HCT116 (cell line): ENCODE measurements at regions not wholly inside any gene's neighbourhood (a gene's known extent, or its start where the extent isn't known, plus 50 kb on each side); places are given as distances from the start of the nearest gene placed in this dataset.

ENCODE experiments used
- ATAC-seq: fragments of 200-7000 bp; cut with Tn5 transposase; 2 replicates; pipeline ENCODE4 v1.9.1; 2020; ENCODE audit warnings: mild to moderate bottlenecking, moderate library complexity
- BruUV-seq: library from RNA; stranded (reverse); fragments of 400-500 nt; replicated peaks from 2 replicates; lab custom pipeline; 2021; lab: Mats Ljungman, UMichigan
- CTCF ChIA-PET: fragments of 300-600 bp; sonication (Branson Sonifier 250); formaldehyde crosslinking; loops from one replicate; lab custom pipeline; 2021; ENCODE audit warnings: antibody characterized with exemption; lab: Charles Lee
- POLR2A ChIA-PET: fragments of 300-600, 350-600 bp; sonication (Branson Sonifier 250); formaldehyde crosslinking; loops from one replicate; lab custom pipeline; 2021; ENCODE audit warnings: antibody characterized with exemption; lab: Charles Lee
- RAD21 ChIA-PET, 2 experiments: fragments of 300-600 bp; sonication (Branson Sonifier 250); formaldehyde crosslinking; loops; one replicate each; lab custom pipeline; 2023; ENCODE audit warnings: low total read pairs in 2 of 2; ENCODE audit not compliant: uncharacterized antibody in 2 of 2, unreplicated experiment in 2 of 2, low non-redundant PET in 1 of 2; lab: Charles Lee
- DNase-seq: peaks from one replicate; pipeline ENCODE4 v3.0.0-alpha.2; 2010; ENCODE audit warnings: low read depth, low spot score
- H2AFZ ChIP-seq: fragments of 200-600 bp; shearing (Covaris generic), sonication (generic); 2 replicates; pipeline ENCODE4 v1.6.1; 2017; ENCODE audit warnings: low read depth, mixed run types, mixed read lengths, antibody characterized with exemption, low read length; ENCODE audit not compliant: poor library complexity, severe bottlenecking
- H3K27ac ChIP-seq: 2 replicates; pipeline ENCODE4 v1.5.1; 2012; ENCODE audit warnings: low read depth, low read length
- H3K27me3 ChIP-seq: fragments of 200-600 bp; sonication (generic); 2 replicates; pipeline ENCODE4 v1.6.1; 2016; ENCODE audit warnings: mixed run types, low read length, mixed read lengths; ENCODE audit not compliant: insufficient read depth
- H3K36me3 ChIP-seq, 2 experiments: fragments of 200-500 bp in 1 of 2; fragments of 200-600 bp in 1 of 2; sonication (Bioruptor generic) in 1 of 2; sonication (generic) in 1 of 2; 2 replicates each; pipeline versions ENCODE4 v1.5.1 to v1.6.1; 2014 to 2016; ENCODE audit warnings: low read length in 2 of 2, inconsistent platforms in 1 of 2, mixed read lengths in 1 of 2, mixed run types in 1 of 2; ENCODE audit not compliant: insufficient read depth in 2 of 2, control insufficient read depth in 1 of 2
- H3K4me1 ChIP-seq, 2 experiments: fragments of 200-600 bp in 1 of 2; sonication (generic) in 1 of 2; 2 replicates each; pipeline versions ENCODE4 v1.5.1 to v1.6.1; 2012 to 2017; ENCODE audit warnings: low read length in 2 of 2, inconsistent platforms in 1 of 2, mild to moderate bottlenecking in 1 of 2, mixed read lengths in 1 of 2, mixed run types in 1 of 2, moderate library complexity in 1 of 2; ENCODE audit not compliant: insufficient read depth in 2 of 2, control insufficient read depth in 1 of 2
- H3K4me2 ChIP-seq: fragments of 200-600 bp; sonication (generic); 2 replicates; pipeline ENCODE4 v1.6.1; 2017; ENCODE audit warnings: mixed run types, low read length, mixed read lengths
- H3K4me3 ChIP-seq, 2 experiments: fragments of 200-600 bp in 1 of 2; sonication (generic) in 1 of 2; replicated peaks in 1 of 2; 2 replicates each; pipeline ENCODE4 v1.5.1; 2011 to 2016; ENCODE audit warnings: low read length in 2 of 2, control low read depth in 1 of 2, low read depth in 1 of 2, mild to moderate bottlenecking in 1 of 2, mixed read lengths in 1 of 2, mixed run types in 1 of 2
- H3K79me2 ChIP-seq: fragments of 200-600 bp; sonication (generic); 2 replicates; pipeline ENCODE4 v1.6.1; 2017; ENCODE audit warnings: mild to moderate bottlenecking, mixed run types, low read length, moderate library complexity, mixed read lengths; ENCODE audit not compliant: insufficient read depth
- H3K9ac ChIP-seq: fragments of 200-600 bp; sonication (generic); 2 replicates; pipeline ENCODE4 v1.6.1; 2016; ENCODE audit warnings: low read length, mixed read lengths
- H3K9me2 ChIP-seq: fragments of 200-600 bp; sonication (generic), shearing (Covaris generic); 2 replicates; pipeline ENCODE4 v1.6.1; 2017; ENCODE audit warnings: mixed run types, mild to moderate bottlenecking, moderate library complexity; ENCODE audit not compliant: insufficient read depth
- H3K9me3 ChIP-seq, 2 experiments: fragments of 200-500 bp in 1 of 2; fragments of 200-600 bp in 1 of 2; sonication (Bioruptor generic) in 1 of 2; sonication (generic) in 1 of 2; 2 replicates each; pipeline ENCODE4 v1.6.1; 2014 to 2017; ENCODE audit warnings: low read length in 2 of 2, mixed read lengths in 2 of 2, inconsistent platforms in 1 of 2, low read depth in 1 of 2, mild to moderate bottlenecking in 1 of 2, mixed run types in 1 of 2, moderate library complexity in 1 of 2; ENCODE audit not compliant: control insufficient read depth in 1 of 2, insufficient read depth in 1 of 2
- H4K20me1 ChIP-seq: fragments of 200-600 bp; sonication (generic), shearing (Covaris generic); 2 replicates; pipeline ENCODE4 v1.6.1; 2017; ENCODE audit warnings: mixed run types, mild to moderate bottlenecking, moderate library complexity; ENCODE audit not compliant: insufficient read depth
- CBX3 ChIP-seq: IDR thresholded peaks from 2 replicates; pipeline ENCODE4 v1.6.1; 2012; ENCODE audit warnings: low read depth
- CEBPB ChIP-seq: IDR thresholded peaks from 2 replicates; pipeline ENCODE4 v1.6.1; 2012; ENCODE audit warnings: low read depth
- EGR1 ChIP-seq: IDR thresholded peaks from 2 replicates; pipeline ENCODE4 v1.6.1; 2012; ENCODE audit warnings: low read depth
- ELF1 ChIP-seq: IDR thresholded peaks from 2 replicates; pipeline ENCODE4 v1.6.1; 2012; ENCODE audit warnings: low read depth, borderline replicate concordance
- JUND ChIP-seq: IDR thresholded peaks from 2 replicates; pipeline ENCODE4 v1.6.1; 2012
- POLR2AphosphoS5 ChIP-seq: IDR thresholded peaks from 2 replicates; pipeline ENCODE4 v1.6.1; 2011; ENCODE audit warnings: mild to moderate bottlenecking, low read depth, low read length, moderate library complexity
- RAD21 ChIP-seq: IDR thresholded peaks from 2 replicates; pipeline ENCODE4 v1.6.1; 2012; ENCODE audit warnings: low read depth, mild to moderate bottlenecking
- SIN3A ChIP-seq: IDR thresholded peaks from 2 replicates; pipeline ENCODE4 v1.6.1; 2012; ENCODE audit warnings: low read depth
- SP1 ChIP-seq: IDR thresholded peaks from 2 replicates; pipeline ENCODE4 v1.6.1; 2012; ENCODE audit warnings: low read depth
- YY1 ChIP-seq: IDR thresholded peaks from 2 replicates; pipeline ENCODE4 v1.6.1; 2011; ENCODE audit warnings: low read length, low read depth, moderate library complexity, mild to moderate bottlenecking; ENCODE audit not compliant: insufficient replicate concordance; ENCODE audit errors: extremely low read depth
- ZNF274 ChIP-seq: fragments of 200-500 bp; sonication (Bioruptor generic); IDR thresholded peaks from 2 replicates; pipeline ENCODE4 v1.6.1; 2014; ENCODE audit warnings: mild to moderate bottlenecking, low read depth, low read length, inconsistent platforms
- intact Hi-C: fragments of 100-400 bp; cut with micrococcal nuclease; formaldehyde crosslinking; loops from 2 replicates; pipeline ENCODE4 v1.10.0; 2022
- TF ChIP-seq, protein P1 (sequence below): IDR thresholded peaks from 2 replicates; pipeline ENCODE4 v1.6.1; 2011; ENCODE audit warnings: mild to moderate bottlenecking, low read length, moderate library complexity; ENCODE audit not compliant: insufficient replicate concordance; ENCODE audit errors: extremely low read depth
- TF ChIP-seq, protein P2 (sequence below): IDR thresholded peaks from 2 replicates; pipeline ENCODE4 v1.6.1; 2012
- TF ChIP-seq, protein P3 (sequence below): IDR thresholded peaks from 2 replicates; pipeline ENCODE4 v1.6.1; 2012
- TF ChIP-seq, protein P4 (sequence below): IDR thresholded peaks from 2 replicates; pipeline ENCODE4 v1.6.1; 2012; ENCODE audit warnings: low read depth

DNA sequence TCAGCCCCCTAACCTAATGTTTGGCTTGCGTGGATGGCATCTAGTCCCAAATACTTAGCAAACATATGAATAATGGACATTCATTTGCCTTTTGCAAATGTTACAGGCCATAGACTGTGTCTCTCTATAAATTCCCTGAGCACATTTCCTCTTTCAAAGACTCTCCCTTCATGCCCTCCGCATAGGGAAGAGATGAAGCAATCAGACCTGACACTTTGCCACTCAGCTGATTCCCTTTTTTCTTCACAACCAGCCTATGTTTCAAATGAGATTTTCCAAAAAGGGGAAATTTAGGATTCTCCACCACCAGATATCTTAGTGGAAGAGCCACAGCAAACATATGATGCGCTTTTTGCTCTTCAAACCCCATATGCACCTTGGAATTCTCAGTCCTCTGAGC lies 453.7 kb downstream of the STK39 start:
- Histone ChIP-seq H3K79me2 (no peaks in the 10 kb centered on the region), H4K20me1 (no peaks in the 10 kb centered on the region), H3K9ac (no peak overlapping the region), H3K27ac (no peak overlapping the region), H3K36me3 (no peaks in the 10 kb centered on the region), H3K4me2 (no peak overlapping the region), H3K4me3 (no peak overlapping the region), H3K27me3 (peaks cover 32% of the 10 kb centered on the region), H2AFZ (no peak overlapping the region), H3K4me1 (no peaks in the 10 kb centered on the region), H3K9me3 (no peaks in the 10 kb centered on the region), H3K9me2 (no peaks in the 10 kb centered on the region)
- ATAC-seq (no peak), DNase-seq (no peak)
- CTCF ChIA-PET: no interaction called here
- POLR2A ChIA-PET: no interaction called here
- BruUV-seq: no TSS peak
- TF ChIP-seq, protein P1, sequence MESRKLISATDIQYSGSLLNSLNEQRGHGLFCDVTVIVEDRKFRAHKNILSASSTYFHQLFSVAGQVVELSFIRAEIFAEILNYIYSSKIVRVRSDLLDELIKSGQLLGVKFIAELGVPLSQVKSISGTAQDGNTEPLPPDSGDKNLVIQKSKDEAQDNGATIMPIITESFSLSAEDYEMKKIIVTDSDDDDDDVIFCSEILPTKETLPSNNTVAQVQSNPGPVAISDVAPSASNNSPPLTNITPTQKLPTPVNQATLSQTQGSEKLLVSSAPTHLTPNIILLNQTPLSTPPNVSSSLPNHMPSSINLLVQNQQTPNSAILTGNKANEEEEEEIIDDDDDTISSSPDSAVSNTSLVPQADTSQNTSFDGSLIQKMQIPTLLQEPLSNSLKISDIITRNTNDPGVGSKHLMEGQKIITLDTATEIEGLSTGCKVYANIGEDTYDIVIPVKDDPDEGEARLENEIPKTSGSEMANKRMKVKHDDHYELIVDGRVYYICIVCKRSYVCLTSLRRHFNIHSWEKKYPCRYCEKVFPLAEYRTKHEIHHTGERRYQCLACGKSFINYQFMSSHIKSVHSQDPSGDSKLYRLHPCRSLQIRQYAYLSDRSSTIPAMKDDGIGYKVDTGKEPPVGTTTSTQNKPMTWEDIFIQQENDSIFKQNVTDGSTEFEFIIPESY: no peak
- TF ChIP-seq, protein P2, sequence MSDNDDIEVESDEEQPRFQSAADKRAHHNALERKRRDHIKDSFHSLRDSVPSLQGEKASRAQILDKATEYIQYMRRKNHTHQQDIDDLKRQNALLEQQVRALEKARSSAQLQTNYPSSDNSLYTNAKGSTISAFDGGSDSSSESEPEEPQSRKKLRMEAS: no peak
- TF ChIP-seq JUND: no peak
- TF ChIP-seq, protein P3, sequence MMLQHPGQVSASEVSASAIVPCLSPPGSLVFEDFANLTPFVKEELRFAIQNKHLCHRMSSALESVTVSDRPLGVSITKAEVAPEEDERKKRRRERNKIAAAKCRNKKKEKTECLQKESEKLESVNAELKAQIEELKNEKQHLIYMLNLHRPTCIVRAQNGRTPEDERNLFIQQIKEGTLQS: no peak
- no peak for TF ChIP-seq YY1
- TF ChIP-seq CBX3: no peak
- no peak for TF ChIP-seq CEBPB
- no peak for TF ChIP-seq POLR2AphosphoS5
- no peak for TF ChIP-seq ZNF274
- TF ChIP-seq ELF1: no peak
- no peak for TF ChIP-seq SP1
- no peak for TF ChIP-seq SIN3A
- no peak for TF ChIP-seq EGR1
- no peak for TF ChIP-seq RAD21
- TF ChIP-seq, protein P4, sequence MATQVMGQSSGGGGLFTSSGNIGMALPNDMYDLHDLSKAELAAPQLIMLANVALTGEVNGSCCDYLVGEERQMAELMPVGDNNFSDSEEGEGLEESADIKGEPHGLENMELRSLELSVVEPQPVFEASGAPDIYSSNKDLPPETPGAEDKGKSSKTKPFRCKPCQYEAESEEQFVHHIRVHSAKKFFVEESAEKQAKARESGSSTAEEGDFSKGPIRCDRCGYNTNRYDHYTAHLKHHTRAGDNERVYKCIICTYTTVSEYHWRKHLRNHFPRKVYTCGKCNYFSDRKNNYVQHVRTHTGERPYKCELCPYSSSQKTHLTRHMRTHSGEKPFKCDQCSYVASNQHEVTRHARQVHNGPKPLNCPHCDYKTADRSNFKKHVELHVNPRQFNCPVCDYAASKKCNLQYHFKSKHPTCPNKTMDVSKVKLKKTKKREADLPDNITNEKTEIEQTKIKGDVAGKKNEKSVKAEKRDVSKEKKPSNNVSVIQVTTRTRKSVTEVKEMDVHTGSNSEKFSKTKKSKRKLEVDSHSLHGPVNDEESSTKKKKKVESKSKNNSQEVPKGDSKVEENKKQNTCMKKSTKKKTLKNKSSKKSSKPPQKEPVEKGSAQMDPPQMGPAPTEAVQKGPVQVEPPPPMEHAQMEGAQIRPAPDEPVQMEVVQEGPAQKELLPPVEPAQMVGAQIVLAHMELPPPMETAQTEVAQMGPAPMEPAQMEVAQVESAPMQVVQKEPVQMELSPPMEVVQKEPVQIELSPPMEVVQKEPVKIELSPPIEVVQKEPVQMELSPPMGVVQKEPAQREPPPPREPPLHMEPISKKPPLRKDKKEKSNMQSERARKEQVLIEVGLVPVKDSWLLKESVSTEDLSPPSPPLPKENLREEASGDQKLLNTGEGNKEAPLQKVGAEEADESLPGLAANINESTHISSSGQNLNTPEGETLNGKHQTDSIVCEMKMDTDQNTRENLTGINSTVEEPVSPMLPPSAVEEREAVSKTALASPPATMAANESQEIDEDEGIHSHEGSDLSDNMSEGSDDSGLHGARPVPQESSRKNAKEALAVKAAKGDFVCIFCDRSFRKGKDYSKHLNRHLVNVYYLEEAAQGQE: no peak
- RAD21 ChIA-PET: no interaction called here
- intact Hi-C loops: no loop called here
